IMR-90 (cell line): ENCODE measurements at regions not wholly inside any gene's neighbourhood (a gene's known extent, or its start where the extent isn't known, plus 50 kb on each side); places are given as distances from the start of the nearest gene placed in this dataset.

ENCODE experiments used
- MAFK ChIP-seq: IDR thresholded peaks from 2 replicates; pipeline ENCODE4 v1.6.1; 2012; ENCODE audit warnings: low read depth, low read length, improper control_type of control experiment
- NFE2L2 ChIP-seq: fragments of 150-350 bp; IDR thresholded peaks from 2 replicates; pipeline ENCODE4 v1.6.1; 2016; ENCODE audit warnings: low read depth, mild to moderate bottlenecking, low read length
- POLR2A ChIP-seq: IDR thresholded peaks from 2 replicates; pipeline ENCODE4 v1.6.1; 2012; ENCODE audit warnings: mild to moderate bottlenecking, low read depth, low read length
- TF ChIP-seq, protein P1 (sequence below): conservative IDR thresholded peaks from 2 replicates; pipeline ENCODE4 v1.5.1; 2012; ENCODE audit warnings: mild to moderate bottlenecking, low read depth, low read length, improper control_type of control experiment
- TF ChIP-seq, protein P2 (sequence below): fragments of 150-350 bp; IDR thresholded peaks from 2 replicates; pipeline ENCODE4 v1.6.1; 2017; ENCODE audit warnings: mild to moderate bottlenecking, antibody characterized with exemption, low read length, low read depth

DNA sequence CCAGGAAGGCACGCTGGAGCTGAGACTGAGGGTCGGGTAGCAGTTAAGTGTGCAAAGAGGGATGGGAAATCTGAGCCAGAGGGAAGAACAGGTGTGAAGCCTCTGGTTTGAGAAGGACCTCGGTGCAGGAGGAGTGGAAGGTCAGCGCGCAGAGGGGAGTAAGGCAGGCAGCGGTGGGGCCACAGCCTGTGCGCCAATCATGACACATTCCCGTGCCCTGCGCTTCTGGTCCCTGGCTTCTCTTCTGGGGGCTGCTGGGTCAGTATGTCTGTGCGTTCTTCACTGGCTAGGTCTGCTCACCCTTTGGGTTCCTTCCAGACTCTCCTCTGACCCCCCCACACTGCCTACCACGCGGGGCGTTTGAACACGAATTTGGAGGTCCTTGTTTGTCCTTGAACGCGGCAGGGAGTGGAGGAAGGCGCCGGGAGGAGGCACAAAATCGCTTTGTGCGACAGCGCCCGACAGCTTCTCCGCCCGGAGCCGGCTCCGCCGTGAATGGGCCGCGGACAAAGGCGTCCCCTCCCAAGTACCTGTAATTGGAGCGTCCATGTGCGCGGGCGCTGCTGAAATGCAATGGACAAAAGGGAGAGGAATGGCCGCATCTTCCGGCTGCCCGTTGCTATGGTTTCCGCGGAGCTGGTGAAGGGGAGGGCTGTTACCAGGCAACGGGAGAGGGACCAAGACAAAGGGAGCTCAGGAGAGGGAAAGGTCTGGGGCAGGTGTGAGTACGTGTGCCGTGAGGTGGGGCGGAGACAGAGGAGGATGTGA is 207.2 kb upstream of the SRRM4 start:
- TF ChIP-seq POLR2A (no peak), NFE2L2 (no peak), MAFK (no peak)
- TF ChIP-seq, protein P1, sequence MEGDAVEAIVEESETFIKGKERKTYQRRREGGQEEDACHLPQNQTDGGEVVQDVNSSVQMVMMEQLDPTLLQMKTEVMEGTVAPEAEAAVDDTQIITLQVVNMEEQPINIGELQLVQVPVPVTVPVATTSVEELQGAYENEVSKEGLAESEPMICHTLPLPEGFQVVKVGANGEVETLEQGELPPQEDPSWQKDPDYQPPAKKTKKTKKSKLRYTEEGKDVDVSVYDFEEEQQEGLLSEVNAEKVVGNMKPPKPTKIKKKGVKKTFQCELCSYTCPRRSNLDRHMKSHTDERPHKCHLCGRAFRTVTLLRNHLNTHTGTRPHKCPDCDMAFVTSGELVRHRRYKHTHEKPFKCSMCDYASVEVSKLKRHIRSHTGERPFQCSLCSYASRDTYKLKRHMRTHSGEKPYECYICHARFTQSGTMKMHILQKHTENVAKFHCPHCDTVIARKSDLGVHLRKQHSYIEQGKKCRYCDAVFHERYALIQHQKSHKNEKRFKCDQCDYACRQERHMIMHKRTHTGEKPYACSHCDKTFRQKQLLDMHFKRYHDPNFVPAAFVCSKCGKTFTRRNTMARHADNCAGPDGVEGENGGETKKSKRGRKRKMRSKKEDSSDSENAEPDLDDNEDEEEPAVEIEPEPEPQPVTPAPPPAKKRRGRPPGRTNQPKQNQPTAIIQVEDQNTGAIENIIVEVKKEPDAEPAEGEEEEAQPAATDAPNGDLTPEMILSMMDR = no peak
- TF ChIP-seq, protein P2, sequence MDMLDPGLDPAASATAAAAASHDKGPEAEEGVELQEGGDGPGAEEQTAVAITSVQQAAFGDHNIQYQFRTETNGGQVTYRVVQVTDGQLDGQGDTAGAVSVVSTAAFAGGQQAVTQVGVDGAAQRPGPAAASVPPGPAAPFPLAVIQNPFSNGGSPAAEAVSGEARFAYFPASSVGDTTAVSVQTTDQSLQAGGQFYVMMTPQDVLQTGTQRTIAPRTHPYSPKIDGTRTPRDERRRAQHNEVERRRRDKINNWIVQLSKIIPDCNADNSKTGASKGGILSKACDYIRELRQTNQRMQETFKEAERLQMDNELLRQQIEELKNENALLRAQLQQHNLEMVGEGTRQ = no peak
